ENCODE measurements at regions not wholly inside any gene's neighbourhood (a gene's known extent, or its start where the extent isn't known, plus 50 kb on each side); places are given as distances from the start of the nearest gene placed in this dataset.

GRCh38 chr9:129256959-129257713, 79.1 kb upstream of the IER5L start:
- Histone ChIP-seq H3K9me3 (ENCODE audit: low read depth, low read length, poor library complexity, severe bottlenecking) (no peaks in the 10 kb centered on the region), H3K27me3 (replicated peaks; ENCODE audit: insufficient read depth, low read depth, low read length, poor library complexity) (no peaks in the 10 kb centered on the region), H3K4me3 (ENCODE audit: low read depth, low read length, poor library complexity, severe bottlenecking) (no peak overlapping the region), H3K27ac (ENCODE audit: low read depth, low read length, poor library complexity, severe bottlenecking) (no peak overlapping the region), H3K36me3 (ENCODE audit: insufficient read depth, low read length, poor library complexity, severe bottlenecking) (no peaks in the 10 kb centered on the region), H3K4me1 (ENCODE audit: insufficient read depth, low read length, poor library complexity, severe bottlenecking) (no peaks in the 10 kb centered on the region)
- intact Hi-C loops (cut with micrococcal nuclease; ENCODE audit: unreplicated experiment): no loop called here
- TF ChIP-seq CTCF (conservative IDR thresholded peaks at IDR 0.05; ENCODE audit: low read depth, low read length): no peak
- TF ChIP-seq EZH2 (IDR thresholded peaks at IDR 0.05; ENCODE audit: borderline replicate concordance, low read depth, low read length, poor library complexity, severe bottlenecking): no peak
- CTCF ChIA-PET: no interaction called here
- POLR2A ChIA-PET (ENCODE audit: low non-redundant PET): no interaction called here
- no peak for DNase-seq (ENCODE audit: low spot score)
- BruUV-seq (replicated peaks): no TSS peak

- CTCF ChIA-PET: no interaction called here
- no peak overlapping the region for H3K4me3 ChIP-seq (ENCODE audit: low read depth, low read length, poor library complexity, severe bottlenecking)
- H3K27me3 ChIP-seq (replicated peaks; ENCODE audit: insufficient read depth, low read depth, low read length, poor library complexity): no peaks in the 10 kb centered on the region
- H3K9me3 ChIP-seq (ENCODE audit: low read depth, low read length, poor library complexity, severe bottlenecking): peaks cover 3% of the 10 kb centered on the region
- no peak for TF ChIP-seq CTCF (conservative IDR thresholded peaks at IDR 0.05; ENCODE audit: low read depth, low read length)
- TF ChIP-seq EZH2 (IDR thresholded peaks at IDR 0.05; ENCODE audit: borderline replicate concordance, low read depth, low read length, poor library complexity, severe bottlenecking): no peak
- intact Hi-C loops (cut with micrococcal nuclease; ENCODE audit: unreplicated experiment): no loop called here
- H3K4me1 ChIP-seq (ENCODE audit: insufficient read depth, low read length, poor library complexity, severe bottlenecking): no peaks in the 10 kb centered on the region
- H3K36me3 ChIP-seq (ENCODE audit: insufficient read depth, low read length, poor library complexity, severe bottlenecking): no peaks in the 10 kb centered on the region
- H3K27ac ChIP-seq (ENCODE audit: low read depth, low read length, poor library complexity, severe bottlenecking): no peak overlapping the region
- no peak for DNase-seq (ENCODE audit: low spot score)
- POLR2A ChIA-PET (ENCODE audit: low non-redundant PET): no interaction called here
- no TSS peak for BruUV-seq (replicated peaks)
These were observed 76.7 kb upstream of the IER5L start for GRCh38 chr9:129254566-129255287.

GRCh38 chr9:129253803-129254381, 75.8 kb upstream of the IER5L start:
- intact Hi-C loops (cut with micrococcal nuclease; ENCODE audit: unreplicated experiment): no loop called here
- DNase-seq (ENCODE audit: low spot score): no peak
- Histone ChIP-seq H3K4me1 (ENCODE audit: insufficient read depth, low read length, poor library complexity, severe bottlenecking) (no peaks in the 10 kb centered on the region), H3K9me3 (ENCODE audit: low read depth, low read length, poor library complexity, severe bottlenecking) (peaks cover 3% of the 10 kb centered on the region), H3K27ac (ENCODE audit: low read depth, low read length, poor library complexity, severe bottlenecking) (no peak overlapping the region), H3K36me3 (ENCODE audit: insufficient read depth, low read length, poor library complexity, severe bottlenecking) (no peaks in the 10 kb centered on the region), H3K27me3 (replicated peaks; ENCODE audit: insufficient read depth, low read depth, low read length, poor library complexity) (no peaks in the 10 kb centered on the region), H3K4me3 (ENCODE audit: low read depth, low read length, poor library complexity, severe bottlenecking) (no peak overlapping the region)
- BruUV-seq (replicated peaks): no TSS peak
- POLR2A ChIA-PET (ENCODE audit: low non-redundant PET): no interaction called here
- CTCF ChIA-PET: no interaction called here
- TF ChIP-seq EZH2 (IDR thresholded peaks at IDR 0.05; ENCODE audit: borderline replicate concordance, low read depth, low read length, poor library complexity, severe bottlenecking) (no peak), CTCF (conservative IDR thresholded peaks at IDR 0.05; ENCODE audit: low read depth, low read length) (no peak)
